ENCODE measurements at regions not wholly inside any gene's neighbourhood (a gene's known extent, or its start where the extent isn't known, plus 50 kb on each side); places are given as distances from the start of the nearest gene placed in this dataset.

GRCh38 chr18:37964885-37965571 is 399.4 kb upstream of the CELF4 start:
- no peak for DNase-seq

GRCh38 chr18:37963837-37964236 is 398.2 kb upstream of the CELF4 start:
- DNase-seq, result no peak

GRCh38 chr18:37962316-37962966 is 396.8 kb upstream of the CELF4 start:
- DNase-seq, result no peak

GRCh38 chr18:37958499-37958898 is 392.9 kb upstream of the CELF4 start:
- DNase-seq, result no peak

- no peak for DNase-seq
Measured at GRCh38 chr18:37956902-37957301, 391.3 kb upstream of the CELF4 start.

- no peak for DNase-seq
Measured at GRCh38 chr18:37956020-37956419, 390.4 kb upstream of the CELF4 start.

GRCh38 chr18:37955201-37955600 is 389.6 kb upstream of the CELF4 start:
- DNase-seq, result no peak

- no peak for DNase-seq
Measured at GRCh38 chr18:37953876-37954275, 388.3 kb upstream of the CELF4 start.

- no peak for DNase-seq
Measured at GRCh38 chr18:37948471-37948870, 382.9 kb upstream of the CELF4 start.

GRCh38 chr18:37946324-37946723 is 380.7 kb upstream of the CELF4 start:
- DNase-seq, result no peak

- DNase-seq, result no peak
Measured at GRCh38 chr18:37944700-37945270, 379.2 kb upstream of the CELF4 start.

GRCh38 chr18:37937287-37937686 is 371.7 kb upstream of the CELF4 start:
- no peak for DNase-seq

- no peak for DNase-seq
Measured at GRCh38 chr18:37935086-37935485, 369.5 kb upstream of the CELF4 start.

GRCh38 chr18:37930640-37931039 is 365.0 kb upstream of the CELF4 start:
- no peak for DNase-seq

GRCh38 chr18:37922162-37922561 is 356.6 kb upstream of the CELF4 start:
- no peak for DNase-seq

GRCh38 chr18:37920865-37921264 is 355.3 kb upstream of the CELF4 start:
- DNase-seq, result no peak

- DNase-seq, result no peak
Measured at GRCh38 chr18:37913051-37913450, 347.5 kb upstream of the CELF4 start.

- DNase-seq, result no peak
Measured at GRCh38 chr18:37902344-37902743, 336.7 kb upstream of the CELF4 start.

- no peak for DNase-seq
Measured at GRCh38 chr18:37900326-37900725, 334.7 kb upstream of the CELF4 start.

- no peak for DNase-seq
Measured at GRCh38 chr18:37889963-37890362, 324.4 kb upstream of the CELF4 start.

GRCh38 chr18:37874721-37875120 is 309.1 kb upstream of the CELF4 start:
- no peak for DNase-seq

- no peak for DNase-seq
Measured at GRCh38 chr18:37873416-37873815, 307.8 kb upstream of the CELF4 start.

- no peak for DNase-seq
Measured at GRCh38 chr18:37872562-37872961, 307.0 kb upstream of the CELF4 start.

GRCh38 chr18:37871561-37871960 is 306.0 kb upstream of the CELF4 start:
- DNase-seq, result no peak

GRCh38 chr18:37869051-37869450 is 303.5 kb upstream of the CELF4 start:
- no peak for DNase-seq
